HL-60 (cell line): ENCODE measurements at regions not wholly inside any gene's neighbourhood (a gene's known extent, or its start where the extent isn't known, plus 50 kb on each side); places are given as distances from the start of the nearest gene placed in this dataset.

Experiments
- GABPA ChIP-seq: IDR thresholded peaks from 2 replicates; pipeline ENCODE4 v1.6.1; 2012; ENCODE audit warnings: low read depth
- POLR2AphosphoS5 ChIP-seq: IDR thresholded peaks from 2 replicates; pipeline ENCODE4 v1.6.1; 2012; ENCODE audit warnings: low read depth
- SPI1 ChIP-seq: IDR thresholded peaks from 2 replicates; pipeline ENCODE4 v1.6.1; 2012; ENCODE audit warnings: low read depth, mild to moderate bottlenecking, borderline replicate concordance
- TF ChIP-seq, protein P1 (sequence below): IDR thresholded peaks from one replicate; pipeline ENCODE4 v1.5.1; 2011; ENCODE audit warnings: low read length, control low read depth, inconsistent platforms; ENCODE audit not compliant: insufficient read depth
- TF ChIP-seq, protein P2 (sequence below): IDR thresholded peaks from 2 replicates; pipeline ENCODE4 v1.6.1; 2012; ENCODE audit warnings: low read depth; ENCODE audit not compliant: insufficient replicate concordance

- TF ChIP-seq, protein P1, sequence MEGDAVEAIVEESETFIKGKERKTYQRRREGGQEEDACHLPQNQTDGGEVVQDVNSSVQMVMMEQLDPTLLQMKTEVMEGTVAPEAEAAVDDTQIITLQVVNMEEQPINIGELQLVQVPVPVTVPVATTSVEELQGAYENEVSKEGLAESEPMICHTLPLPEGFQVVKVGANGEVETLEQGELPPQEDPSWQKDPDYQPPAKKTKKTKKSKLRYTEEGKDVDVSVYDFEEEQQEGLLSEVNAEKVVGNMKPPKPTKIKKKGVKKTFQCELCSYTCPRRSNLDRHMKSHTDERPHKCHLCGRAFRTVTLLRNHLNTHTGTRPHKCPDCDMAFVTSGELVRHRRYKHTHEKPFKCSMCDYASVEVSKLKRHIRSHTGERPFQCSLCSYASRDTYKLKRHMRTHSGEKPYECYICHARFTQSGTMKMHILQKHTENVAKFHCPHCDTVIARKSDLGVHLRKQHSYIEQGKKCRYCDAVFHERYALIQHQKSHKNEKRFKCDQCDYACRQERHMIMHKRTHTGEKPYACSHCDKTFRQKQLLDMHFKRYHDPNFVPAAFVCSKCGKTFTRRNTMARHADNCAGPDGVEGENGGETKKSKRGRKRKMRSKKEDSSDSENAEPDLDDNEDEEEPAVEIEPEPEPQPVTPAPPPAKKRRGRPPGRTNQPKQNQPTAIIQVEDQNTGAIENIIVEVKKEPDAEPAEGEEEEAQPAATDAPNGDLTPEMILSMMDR, result no peak
- no peak for TF ChIP-seq POLR2AphosphoS5
- TF ChIP-seq, protein P2, sequence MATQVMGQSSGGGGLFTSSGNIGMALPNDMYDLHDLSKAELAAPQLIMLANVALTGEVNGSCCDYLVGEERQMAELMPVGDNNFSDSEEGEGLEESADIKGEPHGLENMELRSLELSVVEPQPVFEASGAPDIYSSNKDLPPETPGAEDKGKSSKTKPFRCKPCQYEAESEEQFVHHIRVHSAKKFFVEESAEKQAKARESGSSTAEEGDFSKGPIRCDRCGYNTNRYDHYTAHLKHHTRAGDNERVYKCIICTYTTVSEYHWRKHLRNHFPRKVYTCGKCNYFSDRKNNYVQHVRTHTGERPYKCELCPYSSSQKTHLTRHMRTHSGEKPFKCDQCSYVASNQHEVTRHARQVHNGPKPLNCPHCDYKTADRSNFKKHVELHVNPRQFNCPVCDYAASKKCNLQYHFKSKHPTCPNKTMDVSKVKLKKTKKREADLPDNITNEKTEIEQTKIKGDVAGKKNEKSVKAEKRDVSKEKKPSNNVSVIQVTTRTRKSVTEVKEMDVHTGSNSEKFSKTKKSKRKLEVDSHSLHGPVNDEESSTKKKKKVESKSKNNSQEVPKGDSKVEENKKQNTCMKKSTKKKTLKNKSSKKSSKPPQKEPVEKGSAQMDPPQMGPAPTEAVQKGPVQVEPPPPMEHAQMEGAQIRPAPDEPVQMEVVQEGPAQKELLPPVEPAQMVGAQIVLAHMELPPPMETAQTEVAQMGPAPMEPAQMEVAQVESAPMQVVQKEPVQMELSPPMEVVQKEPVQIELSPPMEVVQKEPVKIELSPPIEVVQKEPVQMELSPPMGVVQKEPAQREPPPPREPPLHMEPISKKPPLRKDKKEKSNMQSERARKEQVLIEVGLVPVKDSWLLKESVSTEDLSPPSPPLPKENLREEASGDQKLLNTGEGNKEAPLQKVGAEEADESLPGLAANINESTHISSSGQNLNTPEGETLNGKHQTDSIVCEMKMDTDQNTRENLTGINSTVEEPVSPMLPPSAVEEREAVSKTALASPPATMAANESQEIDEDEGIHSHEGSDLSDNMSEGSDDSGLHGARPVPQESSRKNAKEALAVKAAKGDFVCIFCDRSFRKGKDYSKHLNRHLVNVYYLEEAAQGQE, result no peak
- no peak for TF ChIP-seq GABPA
- TF ChIP-seq SPI1, result no peak
Measured at GRCh38 chr13:44842158-44842557, 147.1 kb downstream of the NUFIP1 start.
